Aorta (tissue), 5 donors: ENCODE measurements at regions not wholly inside any gene's neighbourhood (a gene's known extent, or its start where the extent isn't known, plus 50 kb on each side); places are given as distances from the start of the nearest gene placed in this dataset.

Experiments used
- ATAC-seq: fragments of 200-7000 bp; cut with Tn5 transposase; one replicate; pipeline ENCODE4 v1.9.1; 2022; ENCODE audit warnings: moderate library complexity; ENCODE audit not compliant: low FRiP score
- DNase-seq, 2 donors: peaks; one replicate each; pipeline ENCODE4 v3.0.0-alpha.2; 2020
- H3K27ac ChIP-seq, 2 donors: one replicate each; pipeline ENCODE4 v1.5.1; 2013; ENCODE audit warnings: low read length in 2 of 2, mild to moderate bottlenecking in 2 of 2, moderate library complexity in 2 of 2, control low read depth in 1 of 2, inconsistent platforms in 1 of 2, low read depth in 1 of 2
- H3K27me3 ChIP-seq, 2 donors: one replicate each; pipeline ENCODE4 v1.6.1; 2013; ENCODE audit warnings: control low read depth in 1 of 2, low read length in 1 of 2, mild to moderate bottlenecking in 1 of 2, moderate library complexity in 1 of 2; ENCODE audit not compliant: insufficient read depth in 2 of 2, control insufficient read depth in 1 of 2
- H3K36me3 ChIP-seq, 2 donors: one replicate each; pipeline ENCODE4 v1.6.1; 2013; ENCODE audit warnings: control low read depth in 1 of 2, low read length in 1 of 2, mild to moderate bottlenecking in 1 of 2; ENCODE audit not compliant: insufficient read depth in 2 of 2, control insufficient read depth in 1 of 2
- H3K4me1 ChIP-seq, 2 donors: one replicate each; pipeline ENCODE4 v1.6.1; 2013; ENCODE audit warnings: low read length in 2 of 2, control low read depth in 1 of 2, mild to moderate bottlenecking in 1 of 2, moderate library complexity in 1 of 2; ENCODE audit not compliant: insufficient read depth in 2 of 2, control insufficient read depth in 1 of 2
- H3K4me3 ChIP-seq, 2 donors: one replicate each; pipeline ENCODE4 v1.5.1; 2013; ENCODE audit warnings: low read length in 2 of 2, control low read depth in 1 of 2, mild to moderate bottlenecking in 1 of 2
- H3K9me3 ChIP-seq: one replicate; pipeline ENCODE4 v1.6.1; 2013; ENCODE audit warnings: mild to moderate bottlenecking, low read length; ENCODE audit not compliant: control insufficient read depth
- WGBS, 2 donors: extraction: QIAGEN DNeasy Blood & Tissue Kit; methylation state at CpG; one replicate each; pipeline ENCODE4 v1.1.7; 2013; 5-methylcytosine and 5-hydroxymethylcytosine counted together
- intact Hi-C, 2 donors: fragments of 100-400 bp; cut with DNase I; formaldehyde crosslinking; loops; one replicate each; pipeline versions ENCODE4 v1.14.2 to v1.15.0; 2022
- donor health status: healthy with polysubstance abuse.
- donor health status: Bipolar disorder and iron deficiency.
- donor health status: DM: no; HTN: no; CAD: no.
- donor health status: DM: no; HTN: no; CAD: no.
- donor health status: DM: yes; HTN: yes; CAD: no.

- ATAC-seq = no peak
- no peak overlapping the region for H3K4me3 ChIP-seq
- no peaks in the 10 kb centered on the region for H3K27me3 ChIP-seq
- no peak overlapping the region for H3K27ac ChIP-seq
- no peaks in the 10 kb centered on the region for H3K9me3 ChIP-seq
- WGBS, 2 donors = 82 to 85% methylated on average over 2 of the region's 2 CpGs
- no peaks in the 10 kb centered on the region for H3K36me3 ChIP-seq
- intact Hi-C loops = no loop called here
- no peaks in the 10 kb centered on the region for H3K4me1 ChIP-seq
- DNase-seq = no peak
Measured at GRCh38 chr4:179552131-179552530, 2109.9 kb upstream of the AGA start.

GRCh38 chr4:179563741-179564140 lies 2121.5 kb upstream of the AGA start:
- no peaks in the 10 kb centered on the region for H3K36me3 ChIP-seq
- no peaks in the 10 kb centered on the region for H3K27me3 ChIP-seq
- 61 to 68% methylated on average over 4 of the region's 4 CpGs for whole genome bisulfite sequencing, 2 donors
- no peak overlapping the region for H3K4me3 ChIP-seq
- ATAC-seq (no peak), DNase-seq (no peak)
- H3K4me1 ChIP-seq = no peaks in the 10 kb centered on the region
- no peak overlapping the region for H3K27ac ChIP-seq
- no peaks in the 10 kb centered on the region for H3K9me3 ChIP-seq
- intact Hi-C loops = no loop called here

GRCh38 chr4:179569549-179569948 lies 2127.3 kb upstream of the AGA start:
- Histone ChIP-seq H3K27ac (no peak overlapping the region), H3K4me1 (no peaks in the 10 kb centered on the region), H3K36me3 (no peaks in the 10 kb centered on the region), H3K4me3 (no peak overlapping the region), H3K9me3 (no peaks in the 10 kb centered on the region), H3K27me3 (no peaks in the 10 kb centered on the region)
- intact Hi-C loops = no loop called here
- ATAC-seq (no peak), DNase-seq (no peak)
- WGBS, 2 donors = 45 to 72% methylated on average over 2 of the region's 2 CpGs

GRCh38 chr4:179582164-179582905 lies 2140.1 kb upstream of the AGA start:
- WGBS, 2 donors = 37 to 38% methylated on average over 3 of the region's 3 CpGs
- H3K4me1 ChIP-seq = no peaks in the 10 kb centered on the region
- H3K36me3 ChIP-seq = no peaks in the 10 kb centered on the region
- no peaks in the 10 kb centered on the region for H3K27me3 ChIP-seq
- intact Hi-C loops = no loop called here
- no peak overlapping the region for H3K4me3 ChIP-seq
- H3K27ac ChIP-seq = no peak overlapping the region
- no peak for ATAC-seq
- DNase-seq = no peak
- H3K9me3 ChIP-seq = no peaks in the 10 kb centered on the region

- intact Hi-C loops = no loop called here
- Histone ChIP-seq H3K9me3 (no peaks in the 10 kb centered on the region), H3K4me3 (no peak overlapping the region), H3K27ac (no peak overlapping the region), H3K4me1 (no peaks in the 10 kb centered on the region), H3K36me3 (no peaks in the 10 kb centered on the region), H3K27me3 (no peaks in the 10 kb centered on the region)
- no peak for DNase-seq
- 40 to 41% methylated on average over 4 of the region's 4 CpGs for WGBS, 2 donors
- no peak for ATAC-seq
Measured at GRCh38 chr4:179583221-179583620, 2141.0 kb upstream of the AGA start.

GRCh38 chr4:179584101-179584500 lies 2141.9 kb upstream of the AGA start:
- no peak for ATAC-seq
- Histone ChIP-seq H3K27ac (no peak overlapping the region), H3K4me3 (no peak overlapping the region), H3K27me3 (no peaks in the 10 kb centered on the region), H3K36me3 (no peaks in the 10 kb centered on the region), H3K4me1 (no peaks in the 10 kb centered on the region), H3K9me3 (no peaks in the 10 kb centered on the region)
- WGBS, 2 donors = 23 to 47% methylated on average over 7 of the region's 7 CpGs
- no peak for DNase-seq
- intact Hi-C loops = no loop called here

GRCh38 chr4:179585761-179586160 lies 2143.5 kb upstream of the AGA start:
- no peak overlapping the region for H3K27ac ChIP-seq
- no peaks in the 10 kb centered on the region for H3K9me3 ChIP-seq
- no peak for DNase-seq
- no peaks in the 10 kb centered on the region for H3K4me1 ChIP-seq
- intact Hi-C loops = no loop called here
- H3K36me3 ChIP-seq = no peaks in the 10 kb centered on the region
- ATAC-seq = no peak
- H3K4me3 ChIP-seq = no peak overlapping the region
- H3K27me3 ChIP-seq = no peaks in the 10 kb centered on the region
- WGBS, 2 donors = 85 to 87% methylated on average over 3 of the region's 3 CpGs

GRCh38 chr4:179586460-179586859 lies 2144.2 kb upstream of the AGA start:
- ATAC-seq = no peak
- no peaks in the 10 kb centered on the region for H3K9me3 ChIP-seq
- DNase-seq = no peak

GRCh38 chr4:179595671-179596410 lies 2153.6 kb upstream of the AGA start:
- H3K9me3 ChIP-seq = peaks cover 2% of the 10 kb centered on the region
- ATAC-seq (no peak), DNase-seq (no peak)
- no peak overlapping the region for H3K4me3 ChIP-seq
- intact Hi-C loops = no loop called here
- no peaks in the 10 kb centered on the region for H3K36me3 ChIP-seq
- 87 to 93% methylated on average over 6 of the region's 6 CpGs for WGBS, 2 donors
- H3K27ac ChIP-seq = no peak overlapping the region
- no peaks in the 10 kb centered on the region for H3K27me3 ChIP-seq
- peaks cover 0 to 2% of the 10 kb centered on the region in 2 donors for H3K4me1 ChIP-seq

More at GRCh38 chr4:179586460-179586859, 2144.2 kb upstream of the AGA start:
- intact Hi-C loops = no loop called here
- H3K36me3 ChIP-seq = no peaks in the 10 kb centered on the region
- no peaks in the 10 kb centered on the region for H3K27me3 ChIP-seq
- WGBS, 2 donors = 94% methylated on average over 8 of the region's 8 CpGs
- H3K27ac ChIP-seq = no peak overlapping the region
- H3K4me1 ChIP-seq = no peaks in the 10 kb centered on the region
- no peak overlapping the region for H3K4me3 ChIP-seq
